K562 (cell line): ENCODE measurements at regions not wholly inside any gene's neighbourhood (a gene's known extent, or its start where the extent isn't known, plus 50 kb on each side); places are given as distances from the start of the nearest gene placed in this dataset.

Source experiments
- ATAC-seq: fragments of 200-7000 bp; cut with Tn5 transposase; 3 replicates; pipeline ENCODE4 v1.9.1; 2020; ENCODE audit warnings: moderate library complexity
- BruUV-seq: library from RNA; stranded (reverse); fragments of 400-500 nt; replicated peaks from 2 replicates; lab custom pipeline; 2021; lab: Mats Ljungman, UMichigan
- CTCF ChIA-PET: fragments of 300-600 bp; formaldehyde crosslinking; extraction: SDS; loops from one replicate; lab custom pipeline; 2021; ENCODE audit warnings: low intra/inter-chr PET ratio; lab: Yijun Ruan, JAX
- POLR2A ChIA-PET: fragments of 300-600, 350-650 bp; sonication (Branson Sonifier 250); formaldehyde crosslinking; extraction: SDS; loops from one replicate; lab custom pipeline; 2021; ENCODE audit warnings: antibody characterized with exemption, inconsistent platforms; lab: Yijun Ruan, JAX
- DNase-seq, 4 experiments: peaks; one replicate each; pipeline versions ENCODE4 v3.0.0 to v3.0.0-alpha.2; 2011 to 2018; ENCODE audit warnings: low spot score in 3 of 4, mixed read lengths in 3 of 4; ENCODE audit errors: extremely low read depth in 1 of 4
- FAIRE-seq: peaks from 2 replicates; lab custom pipeline; 2011; peaks lifted over from hg19 to GRCh38; lab: Jason Lieb, UNC
- H2AFZ ChIP-seq: 2 replicates; pipeline ENCODE4 v1.6.0; 2011; ENCODE audit warnings: low read depth, low read length, control low read depth, inconsistent platforms
- H3K27ac ChIP-seq: fragments of 200-600 bp; 3 replicates; pipeline ENCODE4 v1.8.0; 2011; ENCODE audit warnings: low read depth, mild to moderate bottlenecking, control low read depth, inconsistent platforms, low read length, moderate library complexity, mixed read lengths; ENCODE audit errors: extremely low read depth
- H3K27me3 ChIP-seq, 2 experiments: fragments of 300-600 bp in 1 of 2; 2 replicates in 1 of 2; 3 replicates in 1 of 2; pipeline versions ENCODE4 v1.6.0 to v1.8.0; 2011; ENCODE audit warnings: inconsistent platforms in 2 of 2, low read length in 2 of 2, mild to moderate bottlenecking in 1 of 2, mixed read lengths in 1 of 2, moderate library complexity in 1 of 2; ENCODE audit not compliant: control insufficient read depth in 2 of 2, insufficient read depth in 2 of 2
- H3K36me3 ChIP-seq: fragments of 300-600 bp; 3 replicates; pipeline ENCODE4 v1.8.0; 2011; ENCODE audit warnings: mild to moderate bottlenecking, low read length, inconsistent platforms; ENCODE audit not compliant: control insufficient read depth, insufficient read depth
- H3K4me1 ChIP-seq, 2 experiments: fragments of 200-600 bp in 1 of 2; replicated peaks in 1 of 2; 2 replicates in 1 of 2; 3 replicates in 1 of 2; pipeline versions ENCODE4 v1.5.1 to v1.8.0; 2011; ENCODE audit warnings: inconsistent platforms in 2 of 2, low read length in 2 of 2, mild to moderate bottlenecking in 1 of 2, mixed read lengths in 1 of 2, moderate library complexity in 1 of 2; ENCODE audit not compliant: control insufficient read depth in 2 of 2, insufficient read depth in 2 of 2
- H3K4me2 ChIP-seq: 2 replicates; pipeline ENCODE4 v1.6.1; 2011; ENCODE audit warnings: low read length, control low read depth, inconsistent platforms, mixed read lengths; ENCODE audit not compliant: insufficient read depth
- H3K4me3 ChIP-seq: fragments of 200-600 bp; sonication (generic), shearing (Covaris generic); 2 replicates; pipeline ENCODE4 v1.5.1; 2016; ENCODE audit warnings: control low read depth, inconsistent platforms
- H3K79me2 ChIP-seq: fragments of 200-600 bp; 3 replicates; pipeline ENCODE4 v1.8.0; 2011; ENCODE audit warnings: low read length, inconsistent platforms; ENCODE audit not compliant: control insufficient read depth, insufficient read depth
- H3K9ac ChIP-seq, 2 experiments: 2 replicates each; pipeline versions ENCODE4 v1.6.0 to v1.6.1; 2011; ENCODE audit warnings: low read depth in 2 of 2, low read length in 2 of 2, control low read depth in 1 of 2, inconsistent platforms in 1 of 2, mild to moderate bottlenecking in 1 of 2, mixed read lengths in 1 of 2; ENCODE audit not compliant: insufficient read depth in 1 of 2
- H3K9me1 ChIP-seq: one replicate; pipeline ENCODE4 v1.6.0; 2011; ENCODE audit warnings: inconsistent platforms, mild to moderate bottlenecking, low read length, moderate library complexity; ENCODE audit not compliant: control insufficient read depth, insufficient read depth
- H3K9me3 ChIP-seq: replicated peaks from 2 replicates; pipeline ENCODE4 v1.5.1; 2011; ENCODE audit warnings: low read depth, low read length, inconsistent platforms; ENCODE audit not compliant: control insufficient read depth, insufficient read depth
- H4K20me1 ChIP-seq: replicated peaks from 2 replicates; pipeline ENCODE4 v1.6.1; 2011; ENCODE audit warnings: low read length, inconsistent platforms, mixed read lengths; ENCODE audit not compliant: control insufficient read depth, insufficient read depth
- E2F1 ChIP-seq: sonication (generic); formaldehyde crosslinking; IDR thresholded peaks from 2 replicates; pipeline ENCODE4 v1.8.1; 2023; ENCODE audit warnings: mild to moderate bottlenecking, missing genetic modification reagents, moderate library complexity
- EHMT2 ChIP-seq: fragments of 450-650 bp; IDR thresholded peaks from 2 replicates; pipeline ENCODE4 v1.6.1; 2018; ENCODE audit warnings: antibody characterized with exemption
- FOXJ2 ChIP-seq: fragments of 200-800 bp; sonication (Bioruptor generic); IDR thresholded peaks from 2 replicates; pipeline ENCODE4 v1.6.1; 2016; ENCODE audit warnings: missing genetic modification characterization, missing compliant biosample characterization
- GMEB1 ChIP-seq: fragments of 250-450 bp; sonication (Bioruptor Pico); IDR thresholded peaks from 2 replicates; pipeline ENCODE4 v1.4.0; 2020; ENCODE audit warnings: mild to moderate bottlenecking
- HDAC6 ChIP-seq: IDR thresholded peaks from 2 replicates; pipeline ENCODE4 v1.6.1; 2012; ENCODE audit warnings: low read depth, mild to moderate bottlenecking, control low read depth, inconsistent platforms, low read length, moderate library complexity
- JUND ChIP-seq, 2 experiments: IDR thresholded peaks; 2 replicates in 1 of 2; 3 replicates in 1 of 2; pipeline ENCODE4 v1.6.1; 2011; ENCODE audit warnings: borderline replicate concordance in 2 of 2, low read depth in 2 of 2, low read length in 2 of 2, improper control_type of control experiment in 1 of 2, missing biosample characterization in 1 of 2, missing genetic modification characterization in 1 of 2, missing genetic modification reagents in 1 of 2
- MCM5 ChIP-seq: fragments of 450-650 bp; IDR thresholded peaks from 2 replicates; pipeline ENCODE4 v1.6.1; 2016; ENCODE audit warnings: low read depth
- NR3C1 ChIP-seq: sonication (generic); formaldehyde crosslinking; IDR thresholded peaks from 2 replicates; pipeline ENCODE4 v1.8.1; 2022; ENCODE audit warnings: missing genetic modification reagents
- POLR2G ChIP-seq: fragments of 200-400 bp; formaldehyde crosslinking; IDR thresholded peaks from 2 replicates; pipeline ENCODE4 v1.6.1; 2017; ENCODE audit warnings: low read depth, mild to moderate bottlenecking, antibody characterized with exemption, low read length, moderate library complexity
- SOX6 ChIP-seq: fragments of 450-650 bp; IDR thresholded peaks from 2 replicates; pipeline ENCODE4 v1.6.1; 2014; ENCODE audit warnings: mild to moderate bottlenecking
- USF2 ChIP-seq: sonication (generic); formaldehyde crosslinking; IDR thresholded peaks from 2 replicates; pipeline ENCODE4 v1.5.0; 2020; ENCODE audit warnings: missing genetic modification reagents
- ZBTB34 ChIP-seq: fragments of 250-450 bp; sonication (Bioruptor Pico); IDR thresholded peaks from 2 replicates; pipeline ENCODE4 v1.8.0; 2021; ENCODE audit warnings: mild to moderate bottlenecking, moderate library complexity
- ZC3H8 ChIP-seq: fragments of 450-650 bp; IDR thresholded peaks from 2 replicates; pipeline ENCODE4 v1.6.1; 2017
- ZNF830 ChIP-seq: fragments of 250-450 bp; sonication (Bioruptor Pico); IDR thresholded peaks from 2 replicates; pipeline ENCODE4 v1.5.0; 2021; ENCODE audit warnings: mild to moderate bottlenecking
- WGBS: fragments of 100-300 bp; shearing (Covaris generic); methylation state at CpG from one replicate; pipeline ENCODE4 v1.1.6; 2016; ENCODE audit warnings: low coverage, mixed read lengths; ENCODE audit not compliant: insufficient coverage; ENCODE audit errors: missing lambda C conversion rate; 5-methylcytosine and 5-hydroxymethylcytosine counted together
- in situ Hi-C: fragments of 300-500 bp; cut with MboI; formaldehyde crosslinking; loops from 4 replicates; pipeline ENCODE4 v1.15.0; 2018; ENCODE audit warnings: inconsistent platforms, mixed read lengths
- intact Hi-C: fragments of 100-400 bp; cut with micrococcal nuclease; formaldehyde crosslinking; loops from 2 replicates; pipeline ENCODE4 v1.14.2; 2022

- in situ Hi-C loops, result no loop called here
- TF ChIP-seq NR3C1 (CRISPR knock-in tag), result no peak
- no peak for TF ChIP-seq SOX6
- TF ChIP-seq HDAC6, result no peak
- no peak for TF ChIP-seq GMEB1 (CRISPR knock-in tag)
- TF ChIP-seq ZC3H8, result no peak
- TF ChIP-seq FOXJ2 (tag), result no peak
- TF ChIP-seq JUND (IDR thresholded peaks at IDR 0.05; ENCODE audit: borderline replicate concordance, low read depth, low read length), result no peak
- no peak for TF ChIP-seq JUND (tag; IDR thresholded peaks at IDR 0.05; ENCODE audit: borderline replicate concordance, low read depth, low read length)
- TF ChIP-seq MCM5, result no peak
- no peak for TF ChIP-seq POLR2G
- TF ChIP-seq E2F1 (CRISPR knock-in tag), result no peak
- no peak for TF ChIP-seq ZNF830 (CRISPR knock-in tag)
- TF ChIP-seq USF2 (CRISPR knock-in tag), result no peak
- TF ChIP-seq ZBTB34 (CRISPR knock-in tag), result no peak
- no peak for TF ChIP-seq EHMT2
Measured at GRCh38 chr5:165720901-165721300, 2215.5 kb downstream of the MAT2B start.

More at GRCh38 chr5:165720901-165721300, 2215.5 kb downstream of the MAT2B start:
- Histone ChIP-seq H3K9me1 (no peaks in the 10 kb centered on the region), H3K27me3 (no peaks in the 10 kb centered on the region), H3K9ac (no peak overlapping the region), H3K36me3 (no peaks in the 10 kb centered on the region), H4K20me1 (no peaks in the 10 kb centered on the region), H3K79me2 (no peaks in the 10 kb centered on the region), H3K4me1 (no peaks in the 10 kb centered on the region), H3K4me3 (no peak overlapping the region), H2AFZ (no peak overlapping the region), H3K27ac (no peak overlapping the region), H3K9me3 (no peaks in the 10 kb centered on the region), H3K4me2 (no peak overlapping the region)
- DNase-seq, result no peak
- intact Hi-C loops, result no loop called here
- no TSS peak for BruUV-seq
- ChIA-PET POLR2A (interaction anchor here (0.8 kb wide), 1 partner anchor 9 kb away, joined by 3 read pairs; no protein-coding TSS in a partner anchor), CTCF (no interaction called here)
- ATAC-seq, result no peak
- no peak for FAIRE-seq
- 4% methylated on average over 3 of the region's 3 CpGs for WGBS
